ENCODE measurements at regions not wholly inside any gene's neighbourhood (a gene's known extent, or its start where the extent isn't known, plus 50 kb on each side); places are given as distances from the start of the nearest gene placed in this dataset.
"Not testable (repeated sequence)": the region's sequence is repeated elsewhere in the genome, so short reads cannot be mapped to it uniquely, and the experiment has no call there.

DNA sequence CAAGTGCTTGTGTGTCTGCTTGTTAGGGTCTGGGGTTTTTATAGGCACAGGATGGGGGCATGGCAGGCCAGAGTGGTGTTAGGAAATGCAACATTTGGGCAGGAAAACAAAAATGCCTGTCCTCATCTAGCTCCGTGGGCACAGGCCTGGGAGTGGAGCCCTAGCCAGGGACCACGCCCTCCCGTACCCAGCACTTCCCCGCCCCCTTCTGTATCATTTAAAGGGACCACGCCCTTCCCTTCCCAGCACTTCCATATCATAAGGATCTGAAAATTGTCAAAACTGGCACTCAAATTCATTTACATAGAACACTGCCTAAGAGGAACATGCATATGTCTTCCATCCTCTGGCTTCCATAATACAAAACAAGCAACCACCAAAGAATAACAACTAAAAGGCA lies 185.8 kb downstream of the B3GLCT start:
- no peak for ATAC-seq (ENCODE audit: low FRiP score in 2 of 2)
- H3K4me3 ChIP-seq, result no peak overlapping the region
- H3K4me1 ChIP-seq, result no peaks in the 10 kb centered on the region
- WGBS, 2 donors, result 69 to 71% methylated on average over 5 of the region's 5 CpGs
- no peaks in the 10 kb centered on the region for H3K9me3 ChIP-seq
- no peak for TF ChIP-seq POLR2A (IDR thresholded peaks at IDR 0.05)
- TF ChIP-seq EP300 (IDR thresholded peaks at IDR 0.05), result no peak
- no peak for TF ChIP-seq POLR2AphosphoS5 (IDR thresholded peaks at IDR 0.05)
- TF ChIP-seq, protein P1, sequence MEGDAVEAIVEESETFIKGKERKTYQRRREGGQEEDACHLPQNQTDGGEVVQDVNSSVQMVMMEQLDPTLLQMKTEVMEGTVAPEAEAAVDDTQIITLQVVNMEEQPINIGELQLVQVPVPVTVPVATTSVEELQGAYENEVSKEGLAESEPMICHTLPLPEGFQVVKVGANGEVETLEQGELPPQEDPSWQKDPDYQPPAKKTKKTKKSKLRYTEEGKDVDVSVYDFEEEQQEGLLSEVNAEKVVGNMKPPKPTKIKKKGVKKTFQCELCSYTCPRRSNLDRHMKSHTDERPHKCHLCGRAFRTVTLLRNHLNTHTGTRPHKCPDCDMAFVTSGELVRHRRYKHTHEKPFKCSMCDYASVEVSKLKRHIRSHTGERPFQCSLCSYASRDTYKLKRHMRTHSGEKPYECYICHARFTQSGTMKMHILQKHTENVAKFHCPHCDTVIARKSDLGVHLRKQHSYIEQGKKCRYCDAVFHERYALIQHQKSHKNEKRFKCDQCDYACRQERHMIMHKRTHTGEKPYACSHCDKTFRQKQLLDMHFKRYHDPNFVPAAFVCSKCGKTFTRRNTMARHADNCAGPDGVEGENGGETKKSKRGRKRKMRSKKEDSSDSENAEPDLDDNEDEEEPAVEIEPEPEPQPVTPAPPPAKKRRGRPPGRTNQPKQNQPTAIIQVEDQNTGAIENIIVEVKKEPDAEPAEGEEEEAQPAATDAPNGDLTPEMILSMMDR (IDR thresholded peaks at IDR 0.05), result no peak
- no peaks in the 10 kb centered on the region for H3K36me3 ChIP-seq
- H3K27ac ChIP-seq, result no peak overlapping the region
- DNase-seq, result no peak
- no peaks in the 10 kb centered on the region for H3K27me3 ChIP-seq

DNA sequence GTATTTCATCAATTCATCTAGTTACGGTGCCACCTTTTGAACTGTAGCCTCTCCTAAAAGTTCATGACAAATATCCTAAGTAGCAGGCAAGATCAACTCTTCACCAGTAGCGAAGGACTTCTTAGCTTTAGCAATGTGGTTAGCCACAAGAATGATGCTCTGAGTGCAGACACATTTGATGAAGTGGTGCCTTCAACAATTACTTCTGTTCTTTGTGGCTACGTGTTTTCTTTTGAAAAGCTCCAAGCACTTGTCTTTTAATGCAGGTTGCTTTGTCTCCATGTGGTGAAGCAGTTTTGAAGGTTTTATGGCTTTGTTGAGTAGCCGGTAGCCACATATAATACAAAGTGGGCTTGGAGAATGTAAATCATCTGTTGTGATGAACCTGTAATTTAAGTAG lies 194.7 kb downstream of the B3GLCT start:
- H3K4me1 ChIP-seq, result no peaks in the 10 kb centered on the region
- no peak overlapping the region for H3K27ac ChIP-seq
- 74 to 85% methylated on average over 4 of the region's 4 CpGs for WGBS, 2 donors
- DNase-seq (no peak), ATAC-seq (ENCODE audit: low FRiP score in 2 of 2) (no peak)
- no peaks in the 10 kb centered on the region for H3K27me3 ChIP-seq
- H3K9me3 ChIP-seq, result peaks cover 0 to 10% (median 6%) of the 10 kb centered on the region in 4 donors
- H3K36me3 ChIP-seq, result no peaks in the 10 kb centered on the region
- H3K4me3 ChIP-seq, result no peak overlapping the region
- TF ChIP-seq, protein P1 (IDR thresholded peaks at IDR 0.05), result no peak
- no peak for TF ChIP-seq POLR2A (IDR thresholded peaks at IDR 0.05)
- TF ChIP-seq POLR2AphosphoS5 (IDR thresholded peaks at IDR 0.05), result no peak

DNA sequence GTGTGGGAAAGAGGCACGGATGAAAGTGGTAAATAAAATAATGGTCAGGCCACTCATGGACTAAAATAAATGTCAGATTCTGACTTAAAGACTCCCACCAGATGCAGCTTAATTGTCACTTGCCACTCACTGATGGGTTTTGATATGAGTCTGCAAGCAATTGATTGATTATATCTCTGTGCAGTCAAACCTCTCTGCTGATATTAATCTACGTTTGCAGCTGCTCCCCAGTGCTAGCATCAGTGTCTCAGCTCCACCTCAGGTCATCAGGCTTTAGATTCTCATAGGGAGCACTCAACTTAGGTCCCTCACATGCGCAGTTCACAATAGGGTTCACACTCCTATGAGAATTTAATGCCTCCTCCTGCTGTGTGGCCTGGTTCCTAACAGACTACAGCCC lies 195.3 kb downstream of the B3GLCT start:
- H3K4me1 ChIP-seq, result no peaks in the 10 kb centered on the region
- WGBS, 2 donors, result 81 to 85% methylated on average over 3 of the region's 3 CpGs
- DNase-seq (no peak), ATAC-seq (ENCODE audit: low FRiP score in 2 of 2) (no peak)
- TF ChIP-seq EP300 (IDR thresholded peaks at IDR 0.05) (no peak), POLR2AphosphoS5 (IDR thresholded peaks at IDR 0.05) (no peak), POLR2A (IDR thresholded peaks at IDR 0.05) (no peak)
- TF ChIP-seq, protein P1 (IDR thresholded peaks at IDR 0.05), result no peak
- H3K27me3 ChIP-seq, result no peaks in the 10 kb centered on the region
- peaks cover 0 to 14% (median 7%) of the 10 kb centered on the region in 4 donors for H3K9me3 ChIP-seq
- H3K4me3 ChIP-seq, result no peak overlapping the region
- no peaks in the 10 kb centered on the region for H3K36me3 ChIP-seq
- H3K27ac ChIP-seq, result no peak overlapping the region

DNA sequence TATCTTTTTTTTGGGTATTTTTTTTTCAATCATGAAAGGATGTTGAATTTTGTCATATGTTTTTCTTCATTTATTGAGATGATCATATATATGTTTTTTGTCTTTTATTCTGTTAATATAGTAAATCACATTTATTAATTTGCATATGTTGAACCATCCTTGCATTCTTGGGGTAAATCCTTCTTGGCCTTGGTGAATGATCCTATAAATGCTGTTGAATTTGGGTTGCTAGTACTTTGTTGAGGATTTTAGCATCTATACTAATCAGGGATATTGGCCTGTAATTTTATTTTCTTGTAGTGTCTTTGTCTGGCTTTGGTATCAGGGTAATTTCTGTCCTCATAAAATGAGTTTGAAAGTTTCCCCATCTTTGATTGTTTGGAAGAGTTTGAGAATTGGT lies 199.9 kb downstream of the B3GLCT start:
- Histone ChIP-seq H3K27me3 (no peaks in the 10 kb centered on the region), H3K27ac (no peak overlapping the region), H3K4me3 (no peak overlapping the region), H3K4me1 (no peaks in the 10 kb centered on the region), H3K36me3 (no peaks in the 10 kb centered on the region), H3K9me3 (peaks cover 0 to 17% (median 7%) of the 10 kb centered on the region in 4 donors)
- no peak for ATAC-seq (ENCODE audit: low FRiP score in 2 of 2)
- no peak for DNase-seq
- TF ChIP-seq POLR2A (IDR thresholded peaks at IDR 0.05), result no peak
- no peak for TF ChIP-seq POLR2AphosphoS5 (IDR thresholded peaks at IDR 0.05)
- TF ChIP-seq, protein P1 (IDR thresholded peaks at IDR 0.05), result no peak
- TF ChIP-seq EP300 (IDR thresholded peaks at IDR 0.05), result no peak

DNA sequence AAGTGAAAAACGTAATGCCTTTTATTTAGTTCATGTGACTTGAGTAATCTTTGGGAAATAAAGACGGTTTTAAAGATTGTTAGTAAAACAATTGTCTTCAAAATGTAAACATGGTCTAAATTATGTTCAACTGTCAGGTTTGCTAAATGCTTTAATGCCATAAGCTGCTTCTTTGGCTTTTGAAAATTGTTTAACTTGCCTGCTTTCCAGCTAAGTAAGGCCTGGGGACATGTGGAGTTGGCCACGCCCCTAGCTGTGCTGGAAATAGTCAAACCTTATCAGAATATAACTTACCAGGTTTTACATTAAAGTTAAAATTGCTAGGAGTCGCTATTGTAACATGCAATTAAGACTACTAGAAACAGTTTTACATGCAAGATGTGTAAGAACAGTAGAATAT lies 203.9 kb downstream of the B3GLCT start:
- not testable (repeated sequence) for H3K36me3 ChIP-seq; ATAC-seq (ENCODE audit: low FRiP score in 2 of 2); DNase-seq; H3K4me1 ChIP-seq; H3K27ac ChIP-seq; H3K4me3 ChIP-seq; H3K27me3 ChIP-seq
- 73 to 83% methylated on average over 4 of the region's 4 CpGs for WGBS, 2 donors
- H3K9me3 ChIP-seq, result peaks cover 0 to 15% (median 6%) of the 10 kb centered on the region in 4 donors

All from upper lobe of left lung (tissue), 6 donors.